Glutamatergic neuron (in vitro differentiated cells): ENCODE measurements at regions not wholly inside any gene's neighbourhood (a gene's known extent, or its start where the extent isn't known, plus 50 kb on each side); places are given as distances from the start of the nearest gene placed in this dataset.

Source experiments
- DNase-seq: peaks from one replicate; pipeline ENCODE4 v3.0.0; 2022
- H3K27ac Mint-ChIP-seq: one replicate; pipeline ENCODE4 v1.8.0; 2020; ENCODE audit warnings: mild to moderate bottlenecking, mixed read lengths, inconsistent platforms; ENCODE audit not compliant: unreplicated experiment
- H3K27me3 Mint-ChIP-seq: one replicate; pipeline ENCODE4 v1.8.0; 2020; ENCODE audit warnings: mild to moderate bottlenecking, moderate library complexity, mixed read lengths, inconsistent platforms; ENCODE audit not compliant: unreplicated experiment
- H3K36me3 Mint-ChIP-seq: one replicate; pipeline ENCODE4 v1.8.0; 2020; ENCODE audit warnings: mild to moderate bottlenecking, mixed read lengths, inconsistent platforms; ENCODE audit not compliant: unreplicated experiment
- H3K4me1 Mint-ChIP-seq: one replicate; pipeline ENCODE4 v1.8.0; 2020; ENCODE audit warnings: mild to moderate bottlenecking, low read depth, mixed read lengths, inconsistent platforms; ENCODE audit not compliant: unreplicated experiment
- H3K4me3 Mint-ChIP-seq: one replicate; pipeline ENCODE4 v1.8.0; 2020; ENCODE audit warnings: mild to moderate bottlenecking, mixed read lengths, inconsistent platforms; ENCODE audit not compliant: unreplicated experiment
- H3K9me3 Mint-ChIP-seq: one replicate; pipeline ENCODE4 v1.8.0; 2020; ENCODE audit warnings: mild to moderate bottlenecking, moderate library complexity, mixed read lengths, inconsistent platforms; ENCODE audit not compliant: unreplicated experiment
- CTCF ChIP-seq: fragments of 200-600 bp; sonication (generic); IDR thresholded peaks from one replicate; pipeline ENCODE4 v1.5.0; 2021; ENCODE audit not compliant: partially characterized antibody, unreplicated experiment

GRCh38 chr13:107395927-107396662 lies 819.2 kb downstream of the LIG4 start:
- no peak for TF ChIP-seq CTCF
- DNase-seq: no peak
- Mint-ChIP-seq H3K4me3 (no peak overlapping the region), H3K27ac (peak overlapping the region; percentile 7), H3K9me3 (peaks cover 2% of the 10 kb centered on the region), H3K4me1 (peaks cover 8% of the 10 kb centered on the region), H3K27me3 (no peaks in the 10 kb centered on the region), H3K36me3 (peaks cover 4% of the 10 kb centered on the region)

- Mint-ChIP-seq H3K4me3 (no peak overlapping the region), H3K27ac (no peak overlapping the region), H3K4me1 (peaks cover 3% of the 10 kb centered on the region), H3K36me3 (peaks cover 4% of the 10 kb centered on the region), H3K9me3 (peaks cover 2% of the 10 kb centered on the region), H3K27me3 (no peaks in the 10 kb centered on the region)
- DNase-seq: no peak
- TF ChIP-seq CTCF: no peak
Measured at GRCh38 chr13:107392205-107392604, 823.1 kb downstream of the LIG4 start.

DNA sequence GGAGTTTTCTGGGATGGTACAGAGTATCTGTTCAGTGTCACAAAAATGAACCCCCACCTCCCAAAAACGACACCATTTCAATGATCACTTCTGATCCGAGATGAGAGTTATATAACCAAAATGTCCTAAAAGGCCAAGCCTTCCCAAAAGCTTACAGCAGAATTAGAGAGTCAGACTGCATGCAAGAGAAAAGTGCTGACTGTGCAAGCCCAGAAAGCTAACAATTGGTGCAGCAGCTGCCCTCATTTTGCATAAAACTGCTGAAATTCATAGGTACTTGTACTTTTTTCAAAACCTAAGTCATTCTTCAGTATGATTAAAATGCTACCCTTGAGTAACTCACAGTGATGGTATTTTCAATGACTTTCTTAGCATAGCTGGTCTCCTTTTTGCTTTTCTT lies 819.6 kb upstream of the ARGLU1 start:
- no peaks in the 10 kb centered on the region for H3K27me3 Mint-ChIP-seq
- no peak overlapping the region for H3K27ac Mint-ChIP-seq
- H3K36me3 Mint-ChIP-seq: no peaks in the 10 kb centered on the region
- no peak for TF ChIP-seq CTCF
- H3K9me3 Mint-ChIP-seq: no peaks in the 10 kb centered on the region
- H3K4me1 Mint-ChIP-seq: peaks cover 7% of the 10 kb centered on the region
- H3K4me3 Mint-ChIP-seq: no peak overlapping the region
- DNase-seq: no peak

DNA sequence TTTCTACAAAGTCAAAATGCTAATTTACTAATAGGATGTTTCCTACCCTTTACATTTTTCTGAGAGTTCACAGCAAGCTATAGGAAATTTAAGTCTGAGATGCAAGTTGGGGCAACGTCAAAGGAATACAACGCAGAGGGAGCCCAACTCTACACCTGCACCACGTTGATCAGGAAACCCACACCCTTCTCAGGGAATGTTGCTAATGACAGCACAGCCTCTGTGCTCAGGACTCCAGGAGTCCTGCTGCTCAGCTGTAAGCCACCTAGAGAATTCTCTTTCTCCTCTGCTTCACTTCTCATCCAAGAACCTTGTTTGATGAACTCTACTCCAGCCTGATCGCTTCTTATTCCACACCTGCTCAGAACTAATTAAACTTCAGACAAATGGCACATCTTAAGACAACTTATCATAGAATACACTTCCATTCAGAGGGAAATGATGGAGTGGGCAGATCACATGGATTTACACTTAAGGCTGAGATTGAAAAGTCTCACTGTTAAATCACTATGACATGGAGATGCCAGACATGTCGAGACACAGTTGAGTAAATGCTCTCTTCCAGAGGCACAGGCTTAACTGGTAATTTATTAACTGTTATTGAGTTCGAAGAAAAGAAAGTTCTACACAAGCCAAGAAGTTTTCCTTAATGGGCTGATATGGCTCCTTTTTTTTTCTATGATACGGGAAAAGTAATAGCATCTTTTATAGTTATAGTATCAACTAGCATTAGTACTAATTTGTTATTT lies 811.6 kb upstream of the ARGLU1 start:
- H3K36me3 Mint-ChIP-seq: no peaks in the 10 kb centered on the region
- DNase-seq: no peak
- no peaks in the 10 kb centered on the region for H3K9me3 Mint-ChIP-seq
- H3K27me3 Mint-ChIP-seq: no peaks in the 10 kb centered on the region
- peaks cover 21% of the 10 kb centered on the region for H3K4me1 Mint-ChIP-seq
- no peak overlapping the region for H3K4me3 Mint-ChIP-seq
- H3K27ac Mint-ChIP-seq: no peak overlapping the region
- no peak for TF ChIP-seq CTCF
